ENCODE measurements at regions not wholly inside any gene's neighbourhood (a gene's known extent, or its start where the extent isn't known, plus 50 kb on each side); places are given as distances from the start of the nearest gene placed in this dataset.

GRCh38 chr12:124454352-124454725 lies 113.1 kb downstream of the NCOR2 start:
- in situ Hi-C loops (cut with MboI; ENCODE audit: low pct_unique_long_range_greater_than_20kb in 2 of 9, low sequenced_read_pairs in 9 of 9, unreplicated experiment in 9 of 9), result no loop called here
- ATAC-seq (replicated peaks in 6 of 8), result no peak
- Histone ChIP-seq H3K4me1 (replicated peaks in 1 of 2) (peaks cover 51% of the 10 kb centered on the region in 2 donors), H3K4me3 (no peak overlapping the region), H3K27ac (peak overlapping the region; percentile 72 to 82)
- 50 to 100% (median 77%) methylated on average over 1 to 5 of the region's 11 CpGs; no CpG with 5 or more reads in 3 of the 10 experiments for WGBS, 10 experiments

- no peak overlapping the region for H3K4me3 ChIP-seq
- in situ Hi-C loops (cut with MboI; ENCODE audit: low pct_unique_long_range_greater_than_20kb in 2 of 9, low sequenced_read_pairs in 9 of 9, unreplicated experiment in 9 of 9), result no loop called here
- peak in 7 of 8 experiments; percentile 66 to 91 (median 81) for ATAC-seq (replicated peaks in 6 of 8)
- H3K27ac ChIP-seq, result peak overlapping the region; percentile 72 to 82
- WGBS, 10 experiments, result 6 to 81% (median 62%) methylated on average over 2 to 7 of the region's 27 CpGs; no CpG with 5 or more reads in 3 of the 10 experiments
- H3K4me1 ChIP-seq (replicated peaks in 1 of 2), result peaks cover 51 to 54% of the 10 kb centered on the region in 2 donors
Observed at GRCh38 chr12:124453419-124454351, 113.7 kb downstream of the NCOR2 start.

GRCh38 chr12:124452576-124453331 lies 114.7 kb downstream of the NCOR2 start:
- 72 to 100% (median 98%) methylated on average over 1 to 4 of the region's 21 CpGs; no CpG with 5 or more reads in 6 of the 10 experiments for WGBS, 10 experiments
- H3K27ac ChIP-seq, result peak overlapping the region; percentile 72 to 82
- peak in 4 of 8 experiments; percentile 1 to 12 (median 4) for ATAC-seq (replicated peaks in 6 of 8)
- no peak overlapping the region for H3K4me3 ChIP-seq
- peaks cover 47 to 53% of the 10 kb centered on the region in 2 donors for H3K4me1 ChIP-seq (replicated peaks in 1 of 2)
- in situ Hi-C loops (cut with MboI; ENCODE audit: low pct_unique_long_range_greater_than_20kb in 2 of 9, low sequenced_read_pairs in 9 of 9, unreplicated experiment in 9 of 9), result no loop called here

- WGBS, 10 experiments, result 20 to 73% methylated on average over 1 to 3 of the region's 12 CpGs; no CpG with 5 or more reads in 8 of the 10 experiments
- peaks cover 40 to 45% of the 10 kb centered on the region in 2 donors for H3K4me1 ChIP-seq (replicated peaks in 1 of 2)
- ATAC-seq (replicated peaks in 6 of 8), result peak in 4 of 8 experiments; percentile 6 to 43 (median 24)
- peak overlapping the region; percentile 69 to 82 for H3K27ac ChIP-seq
- no peak overlapping the region for H3K4me3 ChIP-seq
- in situ Hi-C loops (cut with MboI; ENCODE audit: low pct_unique_long_range_greater_than_20kb in 2 of 9, low sequenced_read_pairs in 9 of 9, unreplicated experiment in 9 of 9), result no loop called here
Observed at GRCh38 chr12:124451637-124452243, 115.7 kb downstream of the NCOR2 start.

GRCh38 chr12:124451016-124451415 lies 116.4 kb downstream of the NCOR2 start:
- WGBS, 10 experiments, result 88 to 100% (median 92%) methylated on average over 1 to 9 of the region's 11 CpGs; no CpG with 5 or more reads in 2 of the 10 experiments
- H3K4me1 ChIP-seq (replicated peaks in 1 of 2), result peaks cover 40 to 45% of the 10 kb centered on the region in 2 donors
- peak overlapping the region; percentile 69 to 82 for H3K27ac ChIP-seq
- no peak overlapping the region for H3K4me3 ChIP-seq
- no peak for ATAC-seq (replicated peaks in 6 of 8)
- in situ Hi-C loops (cut with MboI; ENCODE audit: low pct_unique_long_range_greater_than_20kb in 2 of 9, low sequenced_read_pairs in 9 of 9, unreplicated experiment in 9 of 9), result no loop called here

GRCh38 chr12:124450376-124450750 lies 117.0 kb downstream of the NCOR2 start:
- in situ Hi-C loops (cut with MboI; ENCODE audit: low pct_unique_long_range_greater_than_20kb in 2 of 9, low sequenced_read_pairs in 9 of 9, unreplicated experiment in 9 of 9), result no loop called here
- 96% methylated on average over 5 of the region's 15 CpGs; no CpG with 5 or more reads in 9 of the 10 experiments for WGBS, 10 experiments
- Histone ChIP-seq H3K4me3 (no peak overlapping the region), H3K27ac (no peak overlapping the region), H3K4me1 (replicated peaks in 1 of 2) (peaks cover 40 to 45% of the 10 kb centered on the region in 2 donors)
- no peak for ATAC-seq (replicated peaks in 6 of 8)

- in situ Hi-C loops (cut with MboI; ENCODE audit: low pct_unique_long_range_greater_than_20kb in 2 of 9, low sequenced_read_pairs in 9 of 9, unreplicated experiment in 9 of 9), result no loop called here
- ATAC-seq (replicated peaks in 6 of 8), result no peak
- WGBS, 10 experiments, result 0 to 72% (median 71%) methylated on average over 1 to 4 of the region's 25 CpGs; no CpG with 5 or more reads in 7 of the 10 experiments
- H3K4me3 ChIP-seq, result no peak overlapping the region
- H3K27ac ChIP-seq, result peak overlapping the region; percentile 18 to 41
- H3K4me1 ChIP-seq (replicated peaks in 1 of 2), result peaks cover 38 to 49% of the 10 kb centered on the region in 2 donors
Observed at GRCh38 chr12:124449623-124450375, 117.6 kb downstream of the NCOR2 start.

- Histone ChIP-seq H3K4me1 (replicated peaks in 1 of 2) (peaks cover 38 to 50% of the 10 kb centered on the region in 2 donors), H3K27ac (no peak overlapping the region), H3K4me3 (no peak overlapping the region)
- WGBS, 10 experiments, result 70 to 100% (median 96%) methylated on average over 2 to 6 of the region's 12 CpGs; no CpG with 5 or more reads in 5 of the 10 experiments
- no peak for ATAC-seq (replicated peaks in 6 of 8)
- in situ Hi-C loops (cut with MboI; ENCODE audit: low pct_unique_long_range_greater_than_20kb in 2 of 9, low sequenced_read_pairs in 9 of 9, unreplicated experiment in 9 of 9), result no loop called here
Observed at GRCh38 chr12:124448955-124449622, 118.3 kb downstream of the NCOR2 start.

- Histone ChIP-seq H3K4me1 (replicated peaks in 1 of 2) (peaks cover 31 to 43% of the 10 kb centered on the region in 2 donors), H3K4me3 (no peak overlapping the region), H3K27ac (no peak overlapping the region)
- WGBS, 10 experiments, result 60 to 100% (median 94%) methylated on average over 1 to 13 of the region's 23 CpGs; no CpG with 5 or more reads in 2 of the 10 experiments
- in situ Hi-C loops (cut with MboI; ENCODE audit: low pct_unique_long_range_greater_than_20kb in 2 of 9, low sequenced_read_pairs in 9 of 9, unreplicated experiment in 9 of 9), result no loop called here
- ATAC-seq (replicated peaks in 6 of 8), result no peak
Observed at GRCh38 chr12:124448241-124448954, 119.0 kb downstream of the NCOR2 start.

GRCh38 chr12:124446364-124446763 lies 121.0 kb downstream of the NCOR2 start:
- no peak for ATAC-seq (replicated peaks in 6 of 8)
- no peak overlapping the region for H3K4me3 ChIP-seq

GRCh38 chr12:124445826-124446225 lies 121.6 kb downstream of the NCOR2 start:
- no peak for ATAC-seq (replicated peaks in 6 of 8)
- 80 to 100% (median 96%) methylated on average over 1 to 6 of the region's 8 CpGs; no CpG with 5 or more reads in 4 of the 10 experiments for whole genome bisulfite sequencing, 10 experiments
- peak overlapping the region; percentile 10 to 82 for H3K27ac ChIP-seq
- in situ Hi-C loops (cut with MboI; ENCODE audit: low pct_unique_long_range_greater_than_20kb in 2 of 9, low sequenced_read_pairs in 9 of 9, unreplicated experiment in 9 of 9), result no loop called here
- no peak overlapping the region for H3K4me3 ChIP-seq
- peaks cover 22 to 27% of the 10 kb centered on the region in 2 donors for H3K4me1 ChIP-seq (replicated peaks in 1 of 2)

More at GRCh38 chr12:124446364-124446763, 121.0 kb downstream of the NCOR2 start:
- in situ Hi-C loops (cut with MboI; ENCODE audit: low pct_unique_long_range_greater_than_20kb in 2 of 9, low sequenced_read_pairs in 9 of 9, unreplicated experiment in 9 of 9), result no loop called here
- peaks cover 19 to 26% of the 10 kb centered on the region in 2 donors for H3K4me1 ChIP-seq (replicated peaks in 1 of 2)
- no peak overlapping the region for H3K27ac ChIP-seq
- WGBS, 10 experiments, result 100% methylated on average over 1 to 2 of the region's 2 CpGs; no CpG with 5 or more reads in 8 of the 10 experiments
